HG02973 (cell line): ENCODE measurements at regions not wholly inside any gene's neighbourhood (a gene's known extent, or its start where the extent isn't known, plus 50 kb on each side); places are given as distances from the start of the nearest gene placed in this dataset.

Experiments used
- ATAC-seq: cut with Tn5 transposase; IDR thresholded peaks from one replicate; pipeline ENCODE4 v1.9.1; 2021; ENCODE audit warnings: moderate library complexity; ENCODE audit not compliant: unreplicated experiment

- no peak for ATAC-seq
Observed at GRCh38 chr3:117725314-117725713, 1015.7 kb downstream of the TUSC7 start.

GRCh38 chr3:117726776-117727175, 1017.2 kb downstream of the TUSC7 start:
- no peak for ATAC-seq

- ATAC-seq, result no peak
Observed at GRCh38 chr3:117728226-117728625, 1018.6 kb downstream of the TUSC7 start.

GRCh38 chr3:117734496-117734895, 1024.9 kb downstream of the TUSC7 start:
- ATAC-seq, result no peak

- ATAC-seq, result no peak
Observed at GRCh38 chr3:117735481-117736101, 1026.0 kb downstream of the TUSC7 start.

GRCh38 chr3:117736846-117737245, 1027.3 kb downstream of the TUSC7 start:
- ATAC-seq, result no peak

GRCh38 chr3:117743993-117744392, 1034.4 kb downstream of the TUSC7 start:
- ATAC-seq, result no peak

- ATAC-seq, result no peak
Observed at GRCh38 chr3:117744935-117745334, 1035.4 kb downstream of the TUSC7 start.

- no peak for ATAC-seq
Observed at GRCh38 chr3:117745516-117745915, 1035.9 kb downstream of the TUSC7 start.

GRCh38 chr3:117746066-117746465, 1036.5 kb downstream of the TUSC7 start:
- no peak for ATAC-seq

- ATAC-seq, result no peak
Observed at GRCh38 chr3:117748131-117748530, 1038.6 kb downstream of the TUSC7 start.

GRCh38 chr3:117750674-117751269, 1041.2 kb downstream of the TUSC7 start:
- ATAC-seq, result no peak

GRCh38 chr3:117751651-117752050, 1042.1 kb downstream of the TUSC7 start:
- no peak for ATAC-seq

GRCh38 chr3:117752984-117753717, 1043.6 kb downstream of the TUSC7 start:
- ATAC-seq, result no peak

GRCh38 chr3:117754058-117754457, 1044.5 kb downstream of the TUSC7 start:
- no peak for ATAC-seq

- ATAC-seq, result no peak
Observed at GRCh38 chr3:117754841-117755240, 1045.3 kb downstream of the TUSC7 start.

- ATAC-seq, result no peak
Observed at GRCh38 chr3:117756563-117756962, 1047.0 kb downstream of the TUSC7 start.

GRCh38 chr3:117761703-117762620, 1052.4 kb downstream of the TUSC7 start:
- ATAC-seq, result no peak

- no peak for ATAC-seq
Observed at GRCh38 chr3:117762621-117763037, 1053.0 kb downstream of the TUSC7 start.

GRCh38 chr3:117763561-117763960, 1054.0 kb downstream of the TUSC7 start:
- ATAC-seq, result no peak

- ATAC-seq, result no peak
Observed at GRCh38 chr3:117768581-117768980, 1059.0 kb downstream of the TUSC7 start.
